ENCODE measurements at regions not wholly inside any gene's neighbourhood (a gene's known extent, or its start where the extent isn't known, plus 50 kb on each side); places are given as distances from the start of the nearest gene placed in this dataset.

GRCh38 chr11:70611821-70612220 lies 213.5 kb downstream of the CTTN start:
- Histone ChIP-seq H3K27me3 (replicated peaks; ENCODE audit: control insufficient read depth, insufficient read depth, low read length) (no peaks in the 10 kb centered on the region), H3K4me1 (peaks cover 19% of the 10 kb centered on the region), H3K36me3 (ENCODE audit: control insufficient read depth, insufficient read depth, low read length) (0 out of 2 replicates have a peak, but pooled peaks cover 1% of the 10 kb centered on the region), H3K4me3 (ENCODE audit: low read depth, low read length) (no peak overlapping the region), H3K9me3 (peaks cover 14% of the 10 kb centered on the region)
- BruUV-seq (replicated peaks): no TSS peak
- no peak for DNase-seq
- peaks cover 27% of the 10 kb centered on the region for H3K36me3 Mint-ChIP-seq (ENCODE audit: insufficient read depth, unreplicated experiment)
- POLR2A ChIA-PET: no interaction called here
- no peaks in the 10 kb centered on the region for H3K9me3 Mint-ChIP-seq (ENCODE audit: unreplicated experiment)
- no peak overlapping the region for H3K27ac Mint-ChIP-seq (ENCODE audit: unreplicated experiment)
- intact Hi-C loops (cut with micrococcal nuclease; ENCODE audit: unreplicated experiment): no loop called here
- CTCF ChIA-PET: no interaction called here
- TF ChIP-seq CTCF (IDR thresholded peaks at IDR 0.05; ENCODE audit: insufficient read depth in 1 of 2, low read depth in 1 of 2, low read length in 1 of 2, severe bottlenecking in 1 of 2, unreplicated experiment in 1 of 2): no peak
- H3K27me3 Mint-ChIP-seq (ENCODE audit: insufficient read depth, unreplicated experiment): no peaks in the 10 kb centered on the region
- no peak overlapping the region for H3K4me3 Mint-ChIP-seq (ENCODE audit: unreplicated experiment)
- no peaks in the 10 kb centered on the region for H3K4me1 Mint-ChIP-seq (ENCODE audit: low read depth, unreplicated experiment)

- ChIA-PET POLR2A (no interaction called here), CTCF (no interaction called here)
- DNase-seq: no peak
- H3K9me3 Mint-ChIP-seq (ENCODE audit: unreplicated experiment): no peaks in the 10 kb centered on the region
- BruUV-seq (replicated peaks): no TSS peak
- Histone ChIP-seq H3K27me3 (replicated peaks; ENCODE audit: control insufficient read depth, insufficient read depth, low read length) (no peaks in the 10 kb centered on the region), H3K4me3 (ENCODE audit: low read depth, low read length) (no peak overlapping the region), H3K36me3 (ENCODE audit: control insufficient read depth, insufficient read depth, low read length) (0 out of 2 replicates have a peak, but pooled peaks cover 1% of the 10 kb centered on the region), H3K9me3 (peaks cover 14% of the 10 kb centered on the region), H3K4me1 (peaks cover 27% of the 10 kb centered on the region)
- intact Hi-C loops (cut with micrococcal nuclease; ENCODE audit: unreplicated experiment): no loop called here
- H3K36me3 Mint-ChIP-seq (ENCODE audit: insufficient read depth, unreplicated experiment): peaks cover 20% of the 10 kb centered on the region
- H3K4me1 Mint-ChIP-seq (ENCODE audit: low read depth, unreplicated experiment): no peaks in the 10 kb centered on the region
- no peak overlapping the region for H3K4me3 Mint-ChIP-seq (ENCODE audit: unreplicated experiment)
- no peak overlapping the region for H3K27ac Mint-ChIP-seq (ENCODE audit: unreplicated experiment)
- TF ChIP-seq CTCF (IDR thresholded peaks at IDR 0.05; ENCODE audit: insufficient read depth in 1 of 2, low read depth in 1 of 2, low read length in 1 of 2, severe bottlenecking in 1 of 2, unreplicated experiment in 1 of 2): no peak
- H3K27me3 Mint-ChIP-seq (ENCODE audit: insufficient read depth, unreplicated experiment): no peaks in the 10 kb centered on the region
These were observed 214.3 kb downstream of the CTTN start for GRCh38 chr11:70612459-70613141.

- no peak for DNase-seq
- intact Hi-C loops (cut with micrococcal nuclease; ENCODE audit: unreplicated experiment): no loop called here
- H3K9me3 ChIP-seq: peaks cover 14% of the 10 kb centered on the region
- Mint-ChIP-seq H3K36me3 (ENCODE audit: insufficient read depth, unreplicated experiment) (peaks cover 10% of the 10 kb centered on the region), H3K4me1 (ENCODE audit: low read depth, unreplicated experiment) (no peaks in the 10 kb centered on the region), H3K27me3 (ENCODE audit: insufficient read depth, unreplicated experiment) (no peaks in the 10 kb centered on the region), H3K9me3 (ENCODE audit: unreplicated experiment) (no peaks in the 10 kb centered on the region), H3K27ac (ENCODE audit: unreplicated experiment) (no peak overlapping the region), H3K4me3 (ENCODE audit: unreplicated experiment) (no peak overlapping the region)
- H3K4me3 ChIP-seq (ENCODE audit: low read depth, low read length): no peak overlapping the region
- no TSS peak for BruUV-seq (replicated peaks)
- CTCF ChIA-PET: no interaction called here
- TF ChIP-seq CTCF (IDR thresholded peaks at IDR 0.05; ENCODE audit: insufficient read depth in 1 of 2, low read depth in 1 of 2, low read length in 1 of 2, severe bottlenecking in 1 of 2, unreplicated experiment in 1 of 2): no peak
- H3K27me3 ChIP-seq (replicated peaks; ENCODE audit: control insufficient read depth, insufficient read depth, low read length): no peaks in the 10 kb centered on the region
- H3K36me3 ChIP-seq (ENCODE audit: control insufficient read depth, insufficient read depth, low read length): 0 out of 2 replicates have a peak, but pooled peaks cover 1% of the 10 kb centered on the region
- H3K4me1 ChIP-seq: peaks cover 27% of the 10 kb centered on the region
- POLR2A ChIA-PET: interaction anchor here (0.6 to 0.7 kb wide), 2 partner anchors 13 to 46 kb away, joined by 3 read pairs; no protein-coding TSS in a partner anchor
These were observed 215.8 kb downstream of the CTTN start for GRCh38 chr11:70614034-70614681.

Data from Caco-2 (cell line).